ENCODE measurements at regions not wholly inside any gene's neighbourhood (a gene's known extent, or its start where the extent isn't known, plus 50 kb on each side); places are given as distances from the start of the nearest gene placed in this dataset.

GRCh38 chr1:234708700-234709395, 98.9 kb upstream of the IRF2BP2 start:
- FAIRE-seq (no peak), DNase-seq (ENCODE audit: extremely low read depth in 1 of 4, low spot score in 3 of 4) (no peak), ATAC-seq (no peak)
- no peaks in the 10 kb centered on the region for H3K9me3 ChIP-seq (replicated peaks; ENCODE audit: control insufficient read depth, insufficient read depth, low read depth, low read length)
- POLR2A ChIA-PET: no interaction called here
- BruUV-seq (replicated peaks): no TSS peak
- H3K4me1 ChIP-seq (replicated peaks in 1 of 2; ENCODE audit: control insufficient read depth in 2 of 2, insufficient read depth in 2 of 2, low read length in 2 of 2): peaks cover 15 to 17% of the 10 kb centered on the region in 2 experiments
- H3K27ac ChIP-seq (ENCODE audit: extremely low read depth, low read depth, low read length): no peak overlapping the region
- no peaks in the 10 kb centered on the region for H4K20me1 ChIP-seq (replicated peaks; ENCODE audit: control insufficient read depth, insufficient read depth, low read length)
- H3K9ac ChIP-seq (ENCODE audit: insufficient read depth in 1 of 2, low read depth in 2 of 2, low read length in 2 of 2): no peak overlapping the region
- in situ Hi-C loops (cut with MboI): no loop called here
- no peaks in the 10 kb centered on the region for H3K27me3 ChIP-seq (ENCODE audit: control insufficient read depth in 2 of 2, insufficient read depth in 2 of 2, low read length in 2 of 2)
- CTCF ChIA-PET (ENCODE audit: low intra/inter-chr PET ratio): no interaction called here
- H3K36me3 ChIP-seq (ENCODE audit: control insufficient read depth, insufficient read depth, low read length): no peaks in the 10 kb centered on the region
- peaks cover 3% of the 10 kb centered on the region for H3K9me1 ChIP-seq (ENCODE audit: control insufficient read depth, insufficient read depth, low read length)
- intact Hi-C loops (cut with micrococcal nuclease): no loop called here
- peak overlapping the region; percentile 67 for H2AFZ ChIP-seq (ENCODE audit: low read depth, low read length)
- TF ChIP-seq HMG20A (CRISPR knock-in tag; conservative IDR thresholded peaks at IDR 0.05) (no peak), MAX (CRISPR knock-in tag; IDR thresholded peaks at IDR 0.05) (0 out of 2 replicates have a peak, but pooled peaks have one; percentile 13), SLC30A9 (CRISPR knock-in tag; IDR thresholded peaks at IDR 0.05) (no peak), ZBTB43 (CRISPR knock-in tag; IDR thresholded peaks at IDR 0.05) (0 out of 2 replicates have a peak, but pooled peaks have one; percentile 50), ZNF3 (CRISPR knock-in tag; IDR thresholded peaks at IDR 0.05) (no peak), ZNF12 (CRISPR knock-in tag; IDR thresholded peaks at IDR 0.05) (peak; percentile 98), C11orf30 (IDR thresholded peaks at IDR 0.05; ENCODE audit: low read depth) (no peak), CBX3 (IDR thresholded peaks at IDR 0.05; ENCODE audit: borderline replicate concordance in 1 of 2, low read length in 2 of 2) (peak in 1 of 2 experiments; percentile 64; a peak in 1 of 3 replicates), MECOM (CRISPR knock-in tag; IDR thresholded peaks at IDR 0.05) (no peak)
- WGBS (ENCODE audit: insufficient coverage, low coverage, missing lambda C conversion rate): 70% methylated on average over 9 of the region's 9 CpGs
- no peak overlapping the region for H3K4me3 ChIP-seq
- H3K4me2 ChIP-seq (ENCODE audit: insufficient read depth, low read length): no peak overlapping the region
- no peaks in the 10 kb centered on the region for H3K79me2 ChIP-seq (ENCODE audit: control insufficient read depth, insufficient read depth, low read length)

Data from K562 (cell line).